ENCODE measurements at regions not wholly inside any gene's neighbourhood (a gene's known extent, or its start where the extent isn't known, plus 50 kb on each side); places are given as distances from the start of the nearest gene placed in this dataset.

DNA sequence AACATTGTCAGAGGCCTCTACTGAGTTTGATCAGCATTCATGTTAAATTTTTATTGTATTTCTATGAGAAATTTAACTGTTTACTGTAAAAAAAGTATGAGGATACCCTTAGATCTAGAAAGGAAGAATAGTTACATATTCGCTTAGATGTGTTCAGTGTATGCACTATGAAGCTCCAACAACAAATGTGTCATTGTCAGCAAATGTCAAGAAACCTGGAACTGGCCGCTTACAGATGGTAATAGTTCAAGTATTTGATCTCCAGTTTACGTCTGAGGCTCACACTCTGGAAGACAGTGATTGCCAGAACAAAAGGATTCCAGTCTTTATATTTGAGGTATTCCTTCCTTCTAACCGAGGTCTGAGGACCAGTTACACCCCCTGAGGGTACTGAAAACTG lies 921.2 kb upstream of the LRRTM1 start:
- Histone ChIP-seq H3K27ac (no peak overlapping the region), H3K9me3 (peaks cover under 1% of the 10 kb centered on the region; the same call in 2 of the 3 replicates), H3K4me2 (no peak overlapping the region), H3K4me1 (no peaks in the 10 kb centered on the region), H3K4me3 (no peak overlapping the region)
- peak; percentile 52 for TF ChIP-seq MAFK (IDR thresholded peaks at IDR 0.05; ENCODE audit: partially characterized antibody)
- TF ChIP-seq ZC3H11A (IDR thresholded peaks at IDR 0.05): no peak
- under 1% methylated on average over 4 of the region's 4 CpGs for WGBS (ENCODE audit: missing lambda C conversion rate)
- ATAC-seq (no peak), DNase-seq (ENCODE audit: low read depth in 1 of 2, low spot score in 1 of 2) (no peak), FAIRE-seq (no peak)
- POLR2A ChIA-PET: no interaction called here
- CTCF ChIA-PET: no interaction called here

- no peak overlapping the region for H3K4me3 ChIP-seq
- no peaks in the 10 kb centered on the region for H3K4me1 ChIP-seq
- ATAC-seq (no peak), DNase-seq (ENCODE audit: low read depth in 1 of 2, low spot score in 1 of 2) (no peak), FAIRE-seq (no peak)
- TF ChIP-seq RCOR1 (IDR thresholded peaks at IDR 0.05; ENCODE audit: low read depth, low read length) (no peak), BHLHE40 (IDR thresholded peaks at IDR 0.05; ENCODE audit: low read depth, low read length) (no peak), USF2 (IDR thresholded peaks at IDR 0.05) (no peak), HDAC2 (IDR thresholded peaks at IDR 0.05) (no peak), FOXS1 (CRISPR knock-in tag; IDR thresholded peaks at IDR 0.05) (no peak), HOXB13 (CRISPR knock-in tag; IDR thresholded peaks at IDR 0.05; ENCODE audit: low read depth) (no peak)
- ChIA-PET POLR2A (no interaction called here), CTCF (no interaction called here)
- no peak overlapping the region for H3K4me2 ChIP-seq
- peaks cover 7% of the 10 kb centered on the region; the same call in 1 of the 3 replicates for H3K9me3 ChIP-seq
- no peak overlapping the region for H3K27ac ChIP-seq
- 11% methylated on average over 2 of the region's 2 CpGs for WGBS (ENCODE audit: missing lambda C conversion rate)
Observed at GRCh38 chr2:81213598-81213997, 909.0 kb upstream of the LRRTM1 start.

GRCh38 chr2:81206216-81206615 lies 901.7 kb upstream of the LRRTM1 start:
- DNase-seq (ENCODE audit: low read depth in 1 of 2, low spot score in 1 of 2) (no peak), ATAC-seq (no peak), FAIRE-seq (no peak)
- POLR2A ChIA-PET: no interaction called here
- Histone ChIP-seq H3K4me2 (no peak overlapping the region), H3K9me3 (peaks cover 5% of the 10 kb centered on the region; the same call in 1 of the 3 replicates), H3K4me1 (no peaks in the 10 kb centered on the region), H3K4me3 (no peak overlapping the region), H3K27ac (no peak overlapping the region)
- CTCF ChIA-PET: no interaction called here
- TF ChIP-seq KDM5A (IDR thresholded peaks at IDR 0.05): no peak
- no peak for TF ChIP-seq CBX2 (IDR thresholded peaks at IDR 0.05; ENCODE audit: borderline replicate concordance, low read depth)
- TF ChIP-seq JUN (IDR thresholded peaks at IDR 0.05): no peak
- no peak for TF ChIP-seq NFE2L2 (conservative IDR thresholded peaks at IDR 0.05; ENCODE audit: low read length)
- TF ChIP-seq HMGXB4 (CRISPR knock-in tag; IDR thresholded peaks at IDR 0.05; ENCODE audit: borderline replicate concordance): no peak
- 0% methylated on average over 5 of the region's 5 CpGs for WGBS (ENCODE audit: missing lambda C conversion rate)

DNA sequence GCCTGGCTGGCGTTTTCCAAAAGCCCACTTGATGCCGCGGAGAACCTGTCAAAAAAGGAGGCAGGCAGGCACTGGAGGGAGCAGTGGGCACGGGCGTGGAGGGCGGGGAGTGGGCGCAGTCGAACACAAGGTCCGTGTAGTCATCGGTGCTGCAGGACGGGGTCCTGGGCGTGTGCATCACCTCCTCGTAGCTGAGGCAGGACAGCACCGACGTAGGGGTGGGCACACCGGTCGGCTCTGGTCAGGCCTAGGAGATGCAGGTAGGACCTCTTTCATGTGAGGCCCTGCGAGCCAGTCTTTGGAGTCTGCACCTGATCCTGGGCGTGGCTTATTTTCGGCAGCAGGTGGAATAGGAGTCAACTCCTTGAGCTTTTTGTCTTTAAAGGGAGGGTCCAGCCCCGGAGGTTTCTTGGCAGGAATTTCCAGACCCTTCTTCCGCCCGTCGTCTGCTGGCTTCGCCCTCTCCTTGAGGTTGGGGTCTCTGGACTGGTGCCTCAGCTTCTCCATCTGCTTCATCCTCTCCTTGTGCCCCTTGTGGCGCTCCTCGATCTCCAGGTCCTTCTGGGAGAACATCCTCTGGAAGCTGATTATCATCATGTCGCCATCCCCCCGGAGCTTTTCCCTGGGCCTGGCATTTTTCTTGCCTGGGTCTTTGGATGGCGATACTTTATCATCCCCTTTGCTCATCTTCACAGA lies 892.5 kb upstream of the LRRTM1 start:
- H3K9me3 ChIP-seq: peaks cover 10% of the 10 kb centered on the region; the same call in 1 of the 3 replicates
- DNase-seq (ENCODE audit: low read depth in 1 of 2, low spot score in 1 of 2) (no peak), FAIRE-seq (no peak), ATAC-seq (no peak)
- no peak overlapping the region for H3K27ac ChIP-seq
- H3K4me1 ChIP-seq: no peaks in the 10 kb centered on the region
- H3K4me3 ChIP-seq: no peak overlapping the region
- H3K4me2 ChIP-seq: no peak overlapping the region
- CTCF ChIA-PET: no interaction called here
- POLR2A ChIA-PET: no interaction called here
- WGBS (ENCODE audit: missing lambda C conversion rate): 35% methylated on average over 30 of the region's 30 CpGs
- TF ChIP-seq REST (IDR thresholded peaks at IDR 0.05): no peak
- TF ChIP-seq RARB (CRISPR knock-in tag; IDR thresholded peaks at IDR 0.05): no peak
- TF ChIP-seq ELK1 (IDR thresholded peaks at IDR 0.05; ENCODE audit: low read depth, low read length): no peak
- no peak for TF ChIP-seq TP53 (CRISPR knock-in tag; IDR thresholded peaks at IDR 0.05)
- TF ChIP-seq MAFK (IDR thresholded peaks at IDR 0.05; ENCODE audit: partially characterized antibody): no peak
- TF ChIP-seq CTCF (IDR thresholded peaks at IDR 0.05): no peak
- TF ChIP-seq NPAS2 (CRISPR knock-in tag; IDR thresholded peaks at IDR 0.05; ENCODE audit: borderline replicate concordance): no peak
- no peak for TF ChIP-seq HOXB13 (CRISPR knock-in tag; IDR thresholded peaks at IDR 0.05; ENCODE audit: low read depth)
- no peak for TF ChIP-seq CHD4 (IDR thresholded peaks at IDR 0.05; ENCODE audit: borderline replicate concordance)
